ENCODE measurements at regions not wholly inside any gene's neighbourhood (a gene's known extent, or its start where the extent isn't known, plus 50 kb on each side); places are given as distances from the start of the nearest gene placed in this dataset.

DNA sequence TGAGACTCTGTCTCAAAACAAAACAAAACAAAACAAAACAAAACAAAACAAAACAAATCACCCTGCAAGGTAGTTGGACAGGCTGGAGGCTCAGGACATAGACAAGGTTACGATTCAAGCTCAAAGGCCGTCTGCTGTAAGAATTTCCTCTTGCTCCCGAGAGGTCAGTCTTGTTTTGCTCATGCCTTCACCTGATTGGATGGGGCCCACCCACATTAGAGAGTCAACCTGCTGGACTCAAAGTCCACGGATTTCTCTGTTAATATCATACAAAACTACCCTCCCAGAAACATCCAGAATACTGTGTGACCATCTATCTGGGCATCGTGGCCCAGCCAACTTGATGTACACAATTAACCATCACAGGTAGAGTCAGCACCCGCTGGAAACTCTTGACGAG is 330.0 kb upstream of the EEF2KMT start:
- no peak for DNase-seq

DNA sequence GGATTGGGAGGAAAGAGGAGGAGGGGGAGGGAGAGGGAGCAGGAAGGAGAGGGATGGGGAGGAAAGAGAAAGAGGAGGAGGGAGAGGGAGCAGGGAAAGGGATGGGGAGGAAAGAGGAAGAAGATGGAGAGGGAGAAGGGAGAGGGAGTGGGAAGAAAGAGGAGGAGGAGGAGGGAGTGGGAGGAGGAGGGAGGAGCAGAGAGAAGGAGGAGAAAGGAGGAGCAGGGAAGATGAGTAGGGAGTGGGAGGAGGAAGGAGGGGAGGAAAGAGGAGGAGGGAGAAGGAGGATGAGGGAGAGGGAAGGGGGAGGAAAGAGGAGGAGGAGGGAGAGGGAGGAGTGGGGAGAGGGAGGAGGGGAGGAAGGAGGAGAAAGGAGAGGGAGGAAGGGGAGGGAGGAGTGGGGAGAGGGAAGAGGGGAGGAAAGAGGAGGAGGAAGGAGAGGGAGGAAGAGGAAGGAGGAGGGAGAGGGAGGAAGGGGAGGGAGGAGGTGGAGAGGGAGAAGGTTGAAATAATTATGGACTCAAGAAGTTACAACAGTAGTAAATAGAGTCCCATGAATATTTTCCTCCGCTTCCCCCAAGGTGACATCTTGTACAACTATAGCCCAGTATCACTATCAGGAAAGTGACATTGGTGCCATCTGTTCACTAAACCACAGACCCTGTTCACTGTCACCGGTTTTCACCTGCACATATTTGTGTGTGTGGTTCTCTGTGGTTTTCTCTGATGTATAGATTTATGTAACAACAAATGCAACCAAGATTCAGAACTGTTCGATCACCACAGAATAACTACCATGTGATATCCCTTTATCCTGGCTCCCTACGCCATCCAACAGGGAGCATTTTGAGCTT is 325.3 kb upstream of the EEF2KMT start:
- no peak for DNase-seq

DNA sequence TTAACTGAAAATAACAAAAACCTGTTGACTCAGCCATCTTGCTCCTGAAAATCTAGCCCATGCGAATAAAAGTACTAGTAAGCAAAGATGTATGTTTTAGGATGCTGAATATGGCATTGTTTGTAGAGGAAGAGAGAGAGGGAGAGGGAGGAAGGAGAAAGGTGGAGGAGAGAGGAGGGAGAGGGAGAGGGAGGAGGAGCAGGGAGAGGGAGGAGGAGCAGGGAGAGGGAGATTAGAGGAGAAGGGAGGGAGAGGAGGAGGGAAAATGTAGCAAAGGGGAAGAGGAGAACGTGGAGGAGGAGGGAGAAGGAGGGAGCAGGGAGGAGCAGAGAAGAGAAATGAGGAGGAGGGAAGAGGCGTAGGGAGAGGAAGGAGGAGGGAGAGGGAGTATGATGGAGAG is 324.5 kb upstream of the EEF2KMT start:
- DNase-seq, result no peak

DNA sequence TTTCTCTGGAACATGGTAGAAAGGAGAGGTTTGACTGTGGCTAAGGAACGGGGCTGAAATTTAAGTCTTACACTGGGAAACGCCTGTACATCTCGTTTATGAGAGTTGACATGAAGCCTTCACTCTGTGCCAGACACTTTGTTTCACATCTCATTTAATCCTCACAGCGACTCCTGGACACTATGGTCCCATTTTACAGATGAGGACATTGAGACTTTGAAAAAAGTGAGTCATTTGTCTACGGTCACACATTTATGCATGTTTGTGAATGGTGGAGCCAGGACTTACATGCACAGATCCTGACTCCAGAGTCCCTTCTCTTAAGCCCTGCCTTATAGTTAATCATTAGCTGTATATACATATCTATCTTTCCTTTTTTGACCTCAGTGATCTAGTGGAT is 318.4 kb upstream of the EEF2KMT start:
- DNase-seq, result no peak

DNA sequence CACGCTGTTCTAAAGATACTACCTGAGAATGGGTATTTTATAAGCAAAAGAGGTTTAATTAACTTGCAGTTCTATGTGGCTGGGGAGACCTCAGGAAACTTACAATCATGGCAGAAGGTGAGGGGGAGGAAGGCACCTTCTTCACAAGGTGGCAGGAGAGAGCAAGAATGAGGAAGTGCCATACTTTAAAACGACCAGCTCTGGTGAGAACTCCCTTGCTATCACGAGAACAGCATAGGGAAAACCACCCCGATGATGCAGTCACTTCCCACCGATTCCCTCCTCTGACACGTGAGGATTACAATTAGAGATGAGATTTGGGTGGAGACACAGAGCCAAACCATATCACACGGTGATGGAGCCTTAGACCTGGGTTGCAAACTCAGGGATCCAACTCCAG is 317.5 kb upstream of the EEF2KMT start:
- DNase-seq, result no peak

DNA sequence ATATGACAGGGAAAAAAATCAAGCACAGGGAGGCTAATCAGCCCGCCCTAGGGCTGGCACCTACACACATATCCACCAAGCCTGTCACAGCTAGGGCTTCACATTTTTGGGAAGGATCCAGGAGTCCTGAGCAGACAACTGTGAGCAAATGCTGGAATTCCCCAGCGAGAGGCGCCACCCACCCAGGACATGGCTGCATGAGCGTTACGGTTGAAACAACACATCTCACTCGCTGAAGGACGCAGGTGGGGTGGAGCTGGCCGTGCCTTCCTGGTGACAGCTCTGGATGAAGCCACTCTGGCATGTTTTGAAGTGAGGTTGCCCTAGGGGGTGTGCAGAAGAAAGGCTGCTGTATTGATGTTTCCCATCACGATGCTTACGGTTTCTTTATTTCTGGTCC is 315.1 kb upstream of the EEF2KMT start:
- peak; percentile 1 for DNase-seq

DNA sequence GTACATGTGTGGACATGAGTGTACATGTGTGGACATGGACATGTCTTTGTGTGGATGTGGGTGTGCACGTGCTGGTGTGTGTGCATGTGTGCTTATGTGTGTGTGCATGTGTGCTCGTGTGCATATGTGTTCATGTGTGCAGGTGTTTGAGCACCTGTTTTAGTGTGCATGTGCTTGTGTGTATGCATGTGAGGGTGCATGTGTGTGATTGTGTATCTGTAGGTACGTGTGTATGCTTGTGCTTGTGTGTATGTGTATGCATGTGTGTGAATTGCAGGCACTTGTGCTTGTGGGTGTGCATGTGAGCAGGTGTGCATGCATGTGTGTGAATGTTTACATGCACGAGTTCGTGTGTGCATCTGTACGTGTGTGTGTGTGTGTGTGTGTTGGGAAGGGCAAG is 300.6 kb upstream of the EEF2KMT start:
- DNase-seq, result no peak

DNA sequence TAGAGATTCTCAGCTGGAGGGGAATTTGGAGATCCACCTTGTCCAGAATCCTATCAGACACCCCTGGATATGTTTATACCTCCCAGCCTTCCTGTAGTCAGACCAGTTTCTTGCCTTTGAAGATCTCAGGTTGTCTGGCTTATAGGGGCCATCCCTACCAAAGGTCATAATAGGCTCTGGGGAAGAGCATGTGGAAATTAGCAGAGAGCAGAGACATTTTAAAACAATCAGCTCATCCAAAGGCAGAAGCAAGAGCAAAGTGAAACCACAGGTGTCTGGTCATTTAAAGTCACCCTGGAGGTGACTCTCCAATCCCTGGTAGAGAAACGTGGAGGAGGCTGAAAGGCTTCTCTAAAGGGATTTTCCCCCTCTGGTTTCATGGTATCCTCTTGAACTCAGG is 299.3 kb upstream of the EEF2KMT start:
- DNase-seq, result no peak

DNA sequence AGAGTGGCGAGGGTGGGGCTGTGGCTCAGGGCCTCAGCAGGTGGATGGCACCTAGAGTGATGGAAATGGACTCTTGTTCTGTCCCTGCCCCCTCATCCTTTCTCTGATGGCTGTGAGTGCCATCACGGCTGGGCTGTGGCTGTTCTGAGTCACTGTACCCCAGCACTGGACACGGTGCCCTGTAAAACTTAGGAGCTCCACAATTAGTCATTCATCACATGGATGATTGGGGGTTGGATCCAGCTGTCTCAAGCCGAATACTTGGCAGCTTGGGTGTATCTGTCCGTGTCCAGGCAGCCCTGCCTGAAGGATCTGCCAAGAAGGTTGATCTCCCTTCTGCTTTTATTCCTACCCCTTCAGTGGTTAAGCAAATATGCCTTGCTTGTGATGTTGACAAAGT is 295.5 kb upstream of the EEF2KMT start:
- no peak for DNase-seq

DNA sequence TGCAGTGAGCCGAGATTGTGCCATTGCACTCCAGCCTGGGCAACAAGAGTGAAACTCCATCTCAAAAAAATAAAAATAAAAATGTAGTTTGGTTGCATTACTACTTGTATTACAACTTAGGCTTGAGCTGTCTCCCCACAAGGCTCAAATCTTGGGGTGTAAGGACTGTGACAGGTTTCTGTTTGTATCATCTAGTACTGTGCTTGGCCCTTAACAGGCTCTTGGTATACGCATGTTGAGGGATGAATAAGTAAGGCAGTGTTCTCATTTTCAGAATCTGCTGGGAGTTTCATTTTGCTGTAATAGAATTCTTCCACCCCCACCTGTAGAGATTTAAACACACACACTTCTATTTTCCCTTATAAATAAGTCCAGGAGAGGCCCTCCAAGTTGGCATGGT is 289.4 kb upstream of the EEF2KMT start:
- no peak for DNase-seq

DNA sequence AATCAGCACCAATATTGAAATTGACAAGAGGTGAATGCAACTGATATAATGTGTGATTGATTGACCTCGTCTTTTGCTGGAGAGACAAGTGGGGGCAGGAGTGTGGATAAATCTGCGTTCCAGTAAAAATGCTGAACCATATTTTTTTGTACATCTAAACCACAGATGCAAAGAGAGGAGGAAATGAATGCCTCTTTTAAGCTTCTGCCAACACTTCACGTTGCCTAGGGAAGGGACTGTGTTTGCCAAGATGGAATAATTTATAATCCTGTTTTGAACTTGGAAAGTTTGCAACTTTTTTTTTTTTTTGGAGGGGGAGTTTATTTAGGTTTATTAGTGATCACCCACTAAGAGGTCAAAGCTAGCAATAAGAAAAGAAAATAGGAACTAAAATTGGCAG is 288.2 kb upstream of the EEF2KMT start:
- no peak for DNase-seq

DNA sequence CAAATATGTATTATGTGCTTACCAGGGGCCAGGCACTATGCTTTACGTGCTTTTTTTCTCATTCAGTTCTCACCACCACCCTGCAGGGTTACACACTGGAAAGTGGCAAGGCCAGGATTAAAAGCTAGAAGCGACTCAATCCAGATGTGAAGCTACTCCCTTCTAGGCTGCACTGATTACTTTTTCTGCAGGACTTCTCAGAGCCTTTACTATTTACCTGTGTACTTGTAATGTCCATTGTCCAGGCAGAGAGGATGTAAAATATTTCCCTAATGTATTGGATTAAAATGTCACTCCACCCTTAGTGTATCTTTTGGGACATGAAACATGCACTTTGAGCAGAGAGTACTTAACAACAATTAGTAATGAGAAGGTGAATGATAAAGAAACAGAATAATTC is 287.5 kb upstream of the EEF2KMT start:
- DNase-seq, result no peak

DNA sequence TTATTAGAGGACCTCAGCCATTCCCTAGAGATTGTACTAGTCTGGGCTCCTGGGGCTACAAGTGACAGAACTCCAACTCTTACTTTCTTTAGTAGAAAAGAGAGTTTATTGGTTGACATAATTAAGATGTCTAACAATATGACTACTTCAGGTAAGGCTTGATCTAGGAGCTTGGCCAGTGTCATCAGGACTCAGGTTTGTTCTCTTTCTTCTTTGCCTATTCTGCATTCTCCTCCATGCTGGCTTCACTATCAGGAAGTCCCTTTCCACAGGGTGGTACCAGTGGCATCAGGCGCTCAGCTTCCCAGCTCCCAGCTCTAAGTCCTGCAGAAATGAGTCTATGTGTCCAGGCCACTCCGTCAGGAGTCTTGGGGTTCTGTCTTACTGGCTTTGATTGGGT is 286.1 kb upstream of the EEF2KMT start:
- no peak for DNase-seq

DNA sequence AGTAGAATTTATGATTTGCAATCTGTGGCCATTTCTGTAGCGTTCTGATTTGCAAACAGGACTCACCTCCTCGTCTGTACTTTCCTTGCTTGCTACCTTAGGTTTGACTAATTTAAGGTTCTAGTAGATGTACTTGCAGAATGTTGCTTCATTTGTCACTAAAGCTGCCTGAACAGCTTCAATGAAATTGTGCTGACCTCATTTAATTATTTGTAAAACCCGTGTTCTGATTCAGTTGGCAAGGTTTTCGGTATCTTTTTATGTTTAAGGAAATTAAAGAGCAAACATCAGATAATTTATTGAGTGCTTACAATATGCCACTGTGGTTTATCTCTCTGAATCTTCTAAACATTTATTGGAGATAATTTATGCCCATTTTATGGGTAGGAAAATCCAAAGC is 284.9 kb upstream of the EEF2KMT start:
- DNase-seq, result no peak

DNA sequence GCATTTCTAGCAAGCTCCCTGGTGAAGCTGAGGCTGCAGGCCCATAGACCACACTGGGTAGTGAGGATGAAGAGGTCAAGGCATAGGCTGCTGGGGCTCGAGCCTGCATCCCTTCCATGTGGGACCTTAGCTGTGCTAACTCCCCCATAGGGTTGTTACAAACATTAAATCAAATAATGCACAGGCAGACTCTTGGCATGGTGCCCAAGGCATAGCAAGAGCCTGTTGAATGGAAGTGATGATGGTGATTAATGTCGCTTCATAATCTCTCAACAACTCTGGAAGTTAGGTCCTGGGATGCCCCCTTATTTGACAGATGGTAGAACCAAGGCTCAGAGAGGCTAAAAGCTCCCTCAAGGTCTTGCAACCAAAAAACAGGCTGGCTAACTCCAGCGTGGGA is 283.9 kb upstream of the EEF2KMT start:
- DNase-seq, result no peak

DNA sequence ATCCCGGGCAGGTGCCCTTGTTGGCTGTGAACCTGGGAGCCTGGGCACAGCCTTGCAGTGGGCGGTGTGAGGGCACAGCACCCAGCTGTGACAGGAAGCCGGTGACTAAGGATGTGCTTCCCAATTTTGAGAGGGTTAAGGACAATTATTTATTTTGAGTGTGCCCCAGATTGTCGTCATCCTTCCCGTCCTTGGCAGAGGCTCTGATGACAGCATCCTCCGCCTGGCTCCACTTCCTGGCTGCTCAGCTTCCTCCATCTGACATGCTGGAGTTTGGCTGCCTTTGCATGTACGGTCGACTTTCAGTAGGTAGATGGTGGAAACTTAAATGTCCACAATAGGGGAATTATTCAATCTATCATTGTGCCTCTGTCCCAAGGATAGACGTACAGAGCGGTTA is 282.4 kb upstream of the EEF2KMT start:
- DNase-seq, result no peak

DNA sequence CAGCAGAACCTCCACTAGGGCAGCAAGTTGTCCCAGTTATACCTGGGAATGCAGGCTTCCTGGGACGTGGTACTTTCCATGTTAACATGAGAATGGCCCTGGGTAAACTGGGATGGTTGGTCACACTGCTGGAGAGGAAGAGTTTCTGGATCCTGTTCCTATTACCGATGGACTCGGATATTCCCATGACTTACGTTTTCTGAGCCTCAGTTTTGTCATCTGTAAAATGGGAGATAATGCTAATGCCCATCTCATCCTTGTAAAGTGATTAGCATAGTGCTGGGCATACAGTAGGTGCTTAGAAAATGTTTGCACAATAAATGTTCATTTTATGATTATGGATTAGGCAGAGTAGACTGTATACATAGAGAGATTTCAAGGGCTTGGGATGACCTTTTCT is 280.9 kb upstream of the EEF2KMT start:
- no peak for DNase-seq

DNA sequence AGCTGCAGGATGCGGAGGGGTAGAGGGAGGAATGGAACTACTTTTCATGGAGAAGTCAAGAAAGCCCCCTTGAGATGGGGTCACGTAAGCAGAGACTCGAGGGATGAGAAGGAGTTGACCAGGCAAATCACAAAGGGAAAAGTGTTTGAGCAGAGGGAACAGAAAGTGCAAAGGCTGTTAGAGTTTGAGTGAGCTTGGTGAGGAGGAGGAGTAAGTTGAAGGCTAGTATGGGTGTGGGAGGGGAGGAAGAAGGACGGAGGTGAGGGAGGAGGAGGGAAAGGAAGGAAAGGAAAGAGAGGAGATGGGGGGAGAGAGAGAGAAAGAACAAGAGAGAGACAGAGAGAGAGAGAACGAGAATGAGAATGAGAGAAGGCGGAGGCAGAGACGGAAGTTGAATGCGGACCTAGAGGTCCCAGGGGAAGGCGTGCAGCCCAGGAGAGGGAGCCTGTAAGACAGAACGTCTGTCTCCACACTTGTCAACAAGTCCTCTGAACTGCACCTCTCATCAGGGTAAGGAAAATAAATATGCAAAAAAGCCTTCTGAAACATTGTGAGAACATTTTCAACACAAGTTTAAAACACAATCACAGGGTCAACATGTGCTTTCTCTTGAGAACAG is 279.8 kb upstream of the EEF2KMT start:
- no peak for DNase-seq

DNA sequence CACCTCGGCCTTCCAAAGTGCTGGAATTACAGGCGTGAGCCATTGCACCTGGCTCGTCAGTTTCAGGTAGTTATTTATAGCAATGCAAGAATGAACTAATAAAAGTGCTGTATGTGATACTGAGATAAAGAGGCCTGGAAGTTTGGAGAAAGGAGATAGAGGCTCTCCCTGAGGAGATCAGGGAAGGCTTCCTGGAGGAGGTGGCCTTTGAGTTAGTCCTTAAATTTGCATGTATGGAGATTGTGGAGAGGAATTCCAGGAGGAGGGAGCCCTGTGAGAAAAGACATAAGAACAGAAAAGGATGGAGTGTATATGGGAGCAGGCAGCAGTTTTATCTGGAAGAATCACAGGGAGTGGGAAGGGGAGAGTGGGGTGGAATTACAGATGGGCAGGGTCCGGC is 276.6 kb upstream of the EEF2KMT start:
- DNase-seq, result no peak

DNA sequence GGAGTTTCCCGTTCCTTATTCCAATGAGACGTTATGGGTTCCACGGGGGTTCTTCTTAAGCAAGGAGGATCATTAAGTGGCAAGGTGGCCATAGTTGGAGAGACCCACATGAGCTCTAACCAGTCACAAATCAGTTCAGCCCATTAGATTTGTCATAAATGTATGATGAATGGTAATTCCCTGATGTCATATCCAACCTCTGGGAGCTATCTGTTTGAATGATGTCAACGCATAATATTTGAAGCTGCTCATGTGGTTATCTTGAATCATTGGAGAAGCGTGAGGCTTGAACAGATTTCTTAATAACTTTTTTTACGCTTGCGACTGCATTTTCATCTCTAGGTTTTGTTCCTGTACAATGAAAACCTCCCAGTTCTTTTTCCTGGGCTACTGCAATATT is 270.4 kb upstream of the EEF2KMT start:
- no peak for DNase-seq

DNA sequence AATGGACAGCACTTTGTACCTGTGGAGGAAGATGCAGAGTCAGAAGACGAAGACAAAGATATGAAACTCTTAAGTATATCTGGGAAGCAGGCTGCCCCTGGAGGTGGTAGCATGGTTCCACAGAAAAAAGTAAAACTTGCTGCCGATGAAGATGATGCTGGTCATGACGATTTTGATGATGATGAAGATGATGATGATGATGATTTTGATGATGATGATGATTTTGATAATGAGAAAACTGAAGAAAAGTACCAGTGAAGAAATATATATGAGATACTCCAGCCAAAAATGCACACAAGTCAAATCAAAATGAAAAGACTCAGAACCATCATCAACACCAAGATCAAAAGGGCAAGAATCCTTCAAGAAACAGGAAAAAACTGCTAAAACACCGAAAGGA is 268.5 kb upstream of the EEF2KMT start:
- DNase-seq, result no peak

DNA sequence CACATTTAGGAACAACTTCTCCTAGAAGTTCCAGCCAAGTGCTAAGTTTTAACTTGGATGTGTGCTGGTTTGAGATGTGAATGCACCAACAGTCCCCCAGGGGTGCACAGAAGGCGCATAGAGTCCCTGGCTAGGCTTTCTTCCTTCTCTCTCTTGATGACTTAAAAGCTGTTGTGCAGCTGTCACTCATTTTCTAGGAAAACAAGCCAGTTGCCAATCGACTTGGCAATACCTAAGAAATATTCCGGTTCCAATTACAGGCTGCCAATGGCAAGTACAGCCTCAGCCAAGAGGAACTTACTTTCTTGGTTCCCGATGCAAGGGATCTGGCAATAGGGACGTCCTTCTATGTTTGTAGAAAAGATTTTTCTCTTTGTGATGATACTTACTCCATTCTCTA is 266.6 kb upstream of the EEF2KMT start:
- DNase-seq, result no peak

DNA sequence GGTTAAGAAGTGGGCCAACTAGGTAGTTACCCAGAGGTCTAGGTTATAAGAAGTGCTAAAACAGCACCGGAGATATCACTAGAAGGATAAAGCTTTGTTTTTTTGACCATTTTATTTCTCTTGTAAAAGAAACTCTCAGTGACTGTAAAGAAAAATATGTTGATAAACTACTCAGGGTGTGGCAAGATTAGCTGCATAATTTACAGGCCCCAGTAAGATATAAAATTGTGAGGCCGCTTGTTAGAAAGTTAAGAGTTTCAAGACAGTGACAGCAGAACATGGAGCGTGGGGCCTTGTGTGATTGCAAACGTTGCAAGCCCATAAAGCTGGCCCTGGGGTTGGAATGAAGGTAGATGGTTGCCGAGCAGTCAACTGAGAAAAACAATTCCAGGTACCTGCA is 263.7 kb upstream of the EEF2KMT start:
- no peak for DNase-seq

DNA sequence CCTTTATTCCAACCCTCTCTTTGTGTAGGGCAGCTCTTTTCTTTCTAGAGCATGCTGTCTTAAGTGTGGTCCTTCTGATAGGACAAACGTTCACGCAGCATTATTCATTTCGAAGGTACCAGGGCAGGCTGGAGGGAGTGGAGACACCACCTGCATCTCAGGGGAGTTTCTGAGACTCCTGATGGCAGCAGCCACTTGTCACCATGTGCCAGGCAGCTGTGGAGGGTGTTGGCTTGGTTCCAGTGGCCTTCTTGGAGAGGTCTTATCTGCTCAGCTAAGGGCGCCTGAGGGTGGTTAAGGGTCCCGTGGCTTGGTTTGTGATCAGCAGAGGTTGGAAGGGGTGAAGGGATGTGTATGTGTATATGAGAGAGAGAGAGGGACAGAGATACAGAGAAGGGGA is 257.1 kb upstream of the EEF2KMT start:
- no peak for DNase-seq
